GM12872 (cell line): ENCODE measurements at regions not wholly inside any gene's neighbourhood (a gene's known extent, or its start where the extent isn't known, plus 50 kb on each side); places are given as distances from the start of the nearest gene placed in this dataset.

ENCODE experiments used
- CTCF ChIP-seq: IDR thresholded peaks from 3 replicates; pipeline ENCODE4 v1.5.1; 2011; ENCODE audit warnings: low read depth, mild to moderate bottlenecking, low read length, moderate library complexity; ENCODE audit not compliant: insufficient read depth

GRCh38 chr4:71247706-71248105 lies 91.1 kb upstream of the SLC4A4 start:
- no peak for TF ChIP-seq CTCF

GRCh38 chr4:71251261-71251660 lies 87.6 kb upstream of the SLC4A4 start:
- no peak for TF ChIP-seq CTCF

- no peak for TF ChIP-seq CTCF
Measured at GRCh38 chr4:71253545-71253944, 85.3 kb upstream of the SLC4A4 start.

GRCh38 chr4:71254451-71255012 lies 84.3 kb upstream of the SLC4A4 start:
- TF ChIP-seq CTCF, result no peak

- TF ChIP-seq CTCF, result no peak
Measured at GRCh38 chr4:71255976-71256375, 82.8 kb upstream of the SLC4A4 start.

- TF ChIP-seq CTCF, result no peak
Measured at GRCh38 chr4:71257761-71258160, 81.1 kb upstream of the SLC4A4 start.

- TF ChIP-seq CTCF, result no peak
Measured at GRCh38 chr4:71258323-71258722, 80.5 kb upstream of the SLC4A4 start.
